IMR-90 (cell line): ENCODE measurements at regions not wholly inside any gene's neighbourhood (a gene's known extent, or its start where the extent isn't known, plus 50 kb on each side); places are given as distances from the start of the nearest gene placed in this dataset.

ENCODE experiments used
- ATAC-seq: fragments of 200-7000 bp; cut with Tn5 transposase; 2 replicates; pipeline ENCODE4 v1.9.1; 2020; ENCODE audit warnings: low read depth, mild to moderate bottlenecking, moderate library complexity
- BruUV-seq: library from RNA; stranded (reverse); fragments of 400-500 nt; replicated peaks from 2 replicates; lab custom pipeline; 2021; lab: Mats Ljungman, UMichigan
- CTCF ChIA-PET: fragments of 300-600 bp; formaldehyde crosslinking; extraction: SDS; loops from one replicate; lab custom pipeline; 2021; ENCODE audit warnings: antibody characterized with exemption; lab: Yijun Ruan, JAX
- POLR2A ChIA-PET: fragments of 300-600 bp; sonication (Branson Sonifier 250); formaldehyde crosslinking; loops from one replicate; lab custom pipeline; 2022; ENCODE audit warnings: antibody characterized with exemption; ENCODE audit not compliant: unreplicated experiment; lab: Charles Lee
- DNase-seq: peaks from one replicate; pipeline ENCODE4 v3.0.0; 2013
- H2AFZ ChIP-seq: replicated peaks from 2 replicates; pipeline ENCODE3; 2013; ENCODE audit warnings: low read length, mild to moderate bottlenecking; ENCODE audit not compliant: poor library complexity
- H2AK5ac ChIP-seq: 2 replicates; pipeline ENCODE4 v1.6.1; 2013; ENCODE audit warnings: low read depth, low read length, inconsistent platforms
- H2AK9ac ChIP-seq: replicated peaks from 2 replicates; pipeline ENCODE3; 2013; ENCODE audit warnings: mild to moderate bottlenecking, low read depth, low read length, moderate library complexity; ENCODE audit not compliant: poor library complexity
- H2BK120ac ChIP-seq: 2 replicates; pipeline ENCODE4 v1.6.1; 2013; ENCODE audit warnings: low read depth, low read length, inconsistent platforms
- H2BK15ac ChIP-seq: 3 replicates; pipeline ENCODE4 v1.6.1; 2013; ENCODE audit warnings: low read depth, low read length, inconsistent platforms
- H2BK20ac ChIP-seq: 2 replicates; pipeline ENCODE4 v1.6.1; 2013; ENCODE audit warnings: low read depth, mild to moderate bottlenecking, inconsistent platforms, low read length, moderate library complexity
- H2BK5ac ChIP-seq: 2 replicates; pipeline ENCODE4 v1.6.1; 2013; ENCODE audit warnings: mild to moderate bottlenecking, low read depth, low read length, inconsistent platforms; ENCODE audit not compliant: poor library complexity, severe bottlenecking
- H3K14ac ChIP-seq: replicated peaks from 2 replicates; pipeline ENCODE4 v1.6.1; 2013; ENCODE audit warnings: low read depth, low read length, inconsistent platforms
- H3K18ac ChIP-seq: 2 replicates; pipeline ENCODE4 v1.6.1; 2013; ENCODE audit warnings: low read depth, low read length, control low read depth
- H3K23ac ChIP-seq: 2 replicates; pipeline ENCODE4 v1.6.1; 2013; ENCODE audit warnings: low read depth, low read length, inconsistent platforms
- H3K27ac ChIP-seq: 2 replicates; pipeline ENCODE4 v1.5.1; 2013; ENCODE audit warnings: mild to moderate bottlenecking, control low read depth, low read length; ENCODE audit not compliant: insufficient read depth
- H3K27me3 ChIP-seq: 2 replicates; pipeline ENCODE4 v1.6.1; 2013; ENCODE audit warnings: low read length; ENCODE audit not compliant: control insufficient read depth, insufficient read depth
- H3K36me3 ChIP-seq: 2 replicates; pipeline ENCODE4 v1.6.1; 2013; ENCODE audit warnings: low read length, mixed read lengths; ENCODE audit not compliant: control insufficient read depth, insufficient read depth
- H3K4ac ChIP-seq: 2 replicates; pipeline ENCODE4 v1.6.1; 2013; ENCODE audit warnings: low read depth, low read length, inconsistent platforms
- H3K4me1 ChIP-seq: 2 replicates; pipeline ENCODE4 v1.6.1; 2013; ENCODE audit warnings: low read length, mixed read lengths; ENCODE audit not compliant: control insufficient read depth, insufficient read depth
- H3K4me2 ChIP-seq: 2 replicates; pipeline ENCODE4 v1.6.1; 2013; ENCODE audit warnings: low read depth, mild to moderate bottlenecking, control low read depth, low read length, moderate library complexity
- H3K4me3 ChIP-seq: 2 replicates; pipeline ENCODE4 v1.5.1; 2013; ENCODE audit warnings: low read depth, mild to moderate bottlenecking, control low read depth, low read length, moderate library complexity; ENCODE audit not compliant: insufficient read depth
- H3K56ac ChIP-seq: 2 replicates; pipeline ENCODE4 v1.6.1; 2013; ENCODE audit warnings: low read length, inconsistent platforms; ENCODE audit not compliant: insufficient read depth; ENCODE audit errors: extremely low read depth
- H3K79me1 ChIP-seq, 2 experiments: 2 replicates each; pipeline ENCODE4 v1.6.1; 2013; ENCODE audit warnings: low read length in 2 of 2, inconsistent platforms in 1 of 2, low read depth in 1 of 2
- H3K9ac ChIP-seq: 2 replicates; pipeline ENCODE4 v1.6.1; 2013; ENCODE audit warnings: low read depth, low read length, control low read depth
- H3K9me1 ChIP-seq: 2 replicates; pipeline ENCODE4 v1.6.1; 2013; ENCODE audit warnings: low read length, inconsistent platforms; ENCODE audit not compliant: insufficient read depth
- H3K9me3 ChIP-seq: 2 replicates; pipeline ENCODE4 v1.6.1; 2013; ENCODE audit warnings: low read length; ENCODE audit not compliant: control insufficient read depth, insufficient read depth
- H4K20me1 ChIP-seq: 2 replicates; pipeline ENCODE4 v1.6.1; 2013; ENCODE audit warnings: low read length, inconsistent platforms; ENCODE audit not compliant: insufficient read depth
- H4K5ac ChIP-seq: 2 replicates; pipeline ENCODE4 v1.6.1; 2013; ENCODE audit warnings: mild to moderate bottlenecking, low read depth, low read length, control low read depth
- H4K8ac ChIP-seq, 2 experiments: 2 replicates each; pipeline ENCODE4 v1.6.1; 2013; ENCODE audit warnings: low read depth in 2 of 2, low read length in 2 of 2, control low read depth in 1 of 2, inconsistent platforms in 1 of 2
- H4K91ac ChIP-seq: 2 replicates; pipeline ENCODE4 v1.6.1; 2013; ENCODE audit warnings: low read depth, low read length, inconsistent platforms; ENCODE audit not compliant: insufficient read depth
- BHLHE40 ChIP-seq: fragments of 150-350 bp; IDR thresholded peaks from 2 replicates; pipeline ENCODE4 v1.6.1; 2016; ENCODE audit warnings: mild to moderate bottlenecking, low read depth, low read length
- CHD1 ChIP-seq: IDR thresholded peaks from 2 replicates; pipeline ENCODE4 v1.6.1; 2012; ENCODE audit warnings: low read depth, low read length, improper control_type of control experiment
- MAFK ChIP-seq: IDR thresholded peaks from 2 replicates; pipeline ENCODE4 v1.6.1; 2012; ENCODE audit warnings: low read depth, low read length, improper control_type of control experiment
- MAZ ChIP-seq: IDR thresholded peaks from 2 replicates; pipeline ENCODE4 v1.6.1; 2012; ENCODE audit warnings: low read depth, mild to moderate bottlenecking, low read length, improper control_type of control experiment, moderate library complexity, borderline replicate concordance
- MXI1 ChIP-seq: IDR thresholded peaks from 2 replicates; pipeline ENCODE4 v1.6.1; 2012; ENCODE audit warnings: low read depth, mild to moderate bottlenecking, low read length, moderate library complexity, borderline replicate concordance
- NFE2L2 ChIP-seq: fragments of 150-350 bp; IDR thresholded peaks from 2 replicates; pipeline ENCODE4 v1.6.1; 2016; ENCODE audit warnings: low read depth, mild to moderate bottlenecking, low read length
- POLR2A ChIP-seq: IDR thresholded peaks from 2 replicates; pipeline ENCODE4 v1.6.1; 2012; ENCODE audit warnings: mild to moderate bottlenecking, low read depth, low read length
- RAD21 ChIP-seq: IDR thresholded peaks from 2 replicates; pipeline ENCODE4 v1.6.1; 2012; ENCODE audit warnings: low read length, improper control_type of control experiment
- RCOR1 ChIP-seq: IDR thresholded peaks from 2 replicates; pipeline ENCODE4 v1.6.1; 2012; ENCODE audit warnings: mild to moderate bottlenecking, low read length, improper control_type of control experiment; ENCODE audit not compliant: insufficient replicate concordance
- RFX5 ChIP-seq: IDR thresholded peaks from 2 replicates; pipeline ENCODE4 v1.8.0; 2012; ENCODE audit warnings: low read depth, mild to moderate bottlenecking, low read length, moderate library complexity
- SMC3 ChIP-seq: fragments of 150-350 bp; IDR thresholded peaks from 2 replicates; pipeline ENCODE4 v1.6.1; 2016; ENCODE audit warnings: low read depth, mild to moderate bottlenecking, antibody characterized with exemption, low read length, moderate library complexity
- WGBS, 2 experiments: methylation state at CpG; one replicate each; pipeline versions ENCODE4 v1.1.5 to v1.1.7; 2013; ENCODE audit warnings: missing lambda C conversion rate in 2 of 2; ENCODE audit not compliant: insufficient read length in 1 of 2; ENCODE audit errors: extremely low coverage in 2 of 2; 5-methylcytosine and 5-hydroxymethylcytosine counted together
- dilution Hi-C: fragments of 300-500 bp; cut with HindIII; formaldehyde crosslinking; loops from one replicate; pipeline ENCODE4 v1.14.3; 2018; ENCODE audit warnings: low sequenced_read_pairs; ENCODE audit not compliant: unreplicated experiment
- in situ Hi-C: fragments of 300-500 bp; cut with MboI; formaldehyde crosslinking; loops from 3 replicates; pipeline ENCODE4 v1.14.3; 2019; ENCODE audit warnings: low sequenced_read_pairs, inconsistent platforms, mixed read lengths
- intact Hi-C: fragments of 100-400 bp; cut with micrococcal nuclease; formaldehyde crosslinking; loops from 2 replicates; pipeline ENCODE4 v1.10.0; 2022
- TF ChIP-seq, protein P1 (sequence below): fragments of 150-350 bp; IDR thresholded peaks from 2 replicates; pipeline ENCODE4 v1.6.1; 2017; ENCODE audit warnings: mild to moderate bottlenecking, antibody characterized with exemption, low read length, low read depth
- TF ChIP-seq, protein P2 (sequence below): fragments of 150-350 bp; IDR thresholded peaks from 2 replicates; pipeline ENCODE4 v1.6.1; 2016; ENCODE audit warnings: low read depth, mild to moderate bottlenecking, low read length, moderate library complexity, borderline replicate concordance
- TF ChIP-seq, protein P3 (sequence below): conservative IDR thresholded peaks from 2 replicates; pipeline ENCODE4 v1.5.1; 2012; ENCODE audit warnings: mild to moderate bottlenecking, low read depth, low read length, improper control_type of control experiment

DNA sequence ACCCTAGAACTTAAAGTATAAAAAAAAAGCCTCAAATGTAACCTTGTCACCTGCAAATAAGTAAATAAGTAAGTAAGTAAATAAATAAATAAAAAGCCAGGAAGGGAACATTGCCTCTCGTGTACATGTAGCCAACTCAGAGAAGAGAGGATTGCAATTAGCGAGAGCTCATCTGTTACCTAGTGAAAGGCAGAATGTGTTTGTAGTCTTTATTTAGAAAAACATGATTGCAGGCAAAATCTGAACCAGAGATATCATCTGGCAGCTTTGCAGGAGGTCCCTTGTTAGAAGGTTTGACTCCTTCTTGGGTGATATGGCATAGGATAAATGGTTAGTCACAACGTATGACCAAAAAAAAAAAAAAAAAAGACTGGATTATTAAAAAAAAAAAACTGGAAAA lies 71.6 kb upstream of the SYN2 start:
- H4K20me1 ChIP-seq: no peaks in the 10 kb centered on the region
- no peak overlapping the region for H2AK5ac ChIP-seq
- H2BK120ac ChIP-seq: no peak overlapping the region
- CTCF ChIA-PET: no interaction called here
- no peak overlapping the region for H3K9ac ChIP-seq
- H4K91ac ChIP-seq: no peak overlapping the region
- no peak overlapping the region for H2BK5ac ChIP-seq
- H3K27me3 ChIP-seq: no peaks in the 10 kb centered on the region
- no peak overlapping the region for H3K4ac ChIP-seq
- intact Hi-C loops: no loop called here
- POLR2A ChIA-PET: no interaction called here
- H2BK20ac ChIP-seq: no peak overlapping the region
- no peak overlapping the region for H3K18ac ChIP-seq
- H2AK9ac ChIP-seq: no peak overlapping the region
- no CpG with 5 or more reads among the region's 3 CpGs for WGBS, 2 experiments
- H3K9me3 ChIP-seq: no peaks in the 10 kb centered on the region
- no peak for ATAC-seq
- H2AFZ ChIP-seq: no peak overlapping the region
- no peak overlapping the region for H3K4me2 ChIP-seq
- dilution Hi-C loops: no loop called here
- no TSS peak for BruUV-seq
- no peak overlapping the region for H3K56ac ChIP-seq
- no peaks in the 10 kb centered on the region for H3K36me3 ChIP-seq
- H2BK15ac ChIP-seq: no peak overlapping the region
- no peak overlapping the region for H3K23ac ChIP-seq
- TF ChIP-seq SMC3 (no peak), CHD1 (no peak), RCOR1 (no peak), MAZ (no peak), MXI1 (no peak), NFE2L2 (no peak), RFX5 (no peak), BHLHE40 (no peak), POLR2A (no peak), MAFK (no peak), RAD21 (no peak)
- TF ChIP-seq, protein P1, sequence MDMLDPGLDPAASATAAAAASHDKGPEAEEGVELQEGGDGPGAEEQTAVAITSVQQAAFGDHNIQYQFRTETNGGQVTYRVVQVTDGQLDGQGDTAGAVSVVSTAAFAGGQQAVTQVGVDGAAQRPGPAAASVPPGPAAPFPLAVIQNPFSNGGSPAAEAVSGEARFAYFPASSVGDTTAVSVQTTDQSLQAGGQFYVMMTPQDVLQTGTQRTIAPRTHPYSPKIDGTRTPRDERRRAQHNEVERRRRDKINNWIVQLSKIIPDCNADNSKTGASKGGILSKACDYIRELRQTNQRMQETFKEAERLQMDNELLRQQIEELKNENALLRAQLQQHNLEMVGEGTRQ: no peak
- TF ChIP-seq, protein P2, sequence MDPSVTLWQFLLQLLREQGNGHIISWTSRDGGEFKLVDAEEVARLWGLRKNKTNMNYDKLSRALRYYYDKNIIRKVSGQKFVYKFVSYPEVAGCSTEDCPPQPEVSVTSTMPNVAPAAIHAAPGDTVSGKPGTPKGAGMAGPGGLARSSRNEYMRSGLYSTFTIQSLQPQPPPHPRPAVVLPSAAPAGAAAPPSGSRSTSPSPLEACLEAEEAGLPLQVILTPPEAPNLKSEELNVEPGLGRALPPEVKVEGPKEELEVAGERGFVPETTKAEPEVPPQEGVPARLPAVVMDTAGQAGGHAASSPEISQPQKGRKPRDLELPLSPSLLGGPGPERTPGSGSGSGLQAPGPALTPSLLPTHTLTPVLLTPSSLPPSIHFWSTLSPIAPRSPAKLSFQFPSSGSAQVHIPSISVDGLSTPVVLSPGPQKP: no peak
- TF ChIP-seq, protein P3, sequence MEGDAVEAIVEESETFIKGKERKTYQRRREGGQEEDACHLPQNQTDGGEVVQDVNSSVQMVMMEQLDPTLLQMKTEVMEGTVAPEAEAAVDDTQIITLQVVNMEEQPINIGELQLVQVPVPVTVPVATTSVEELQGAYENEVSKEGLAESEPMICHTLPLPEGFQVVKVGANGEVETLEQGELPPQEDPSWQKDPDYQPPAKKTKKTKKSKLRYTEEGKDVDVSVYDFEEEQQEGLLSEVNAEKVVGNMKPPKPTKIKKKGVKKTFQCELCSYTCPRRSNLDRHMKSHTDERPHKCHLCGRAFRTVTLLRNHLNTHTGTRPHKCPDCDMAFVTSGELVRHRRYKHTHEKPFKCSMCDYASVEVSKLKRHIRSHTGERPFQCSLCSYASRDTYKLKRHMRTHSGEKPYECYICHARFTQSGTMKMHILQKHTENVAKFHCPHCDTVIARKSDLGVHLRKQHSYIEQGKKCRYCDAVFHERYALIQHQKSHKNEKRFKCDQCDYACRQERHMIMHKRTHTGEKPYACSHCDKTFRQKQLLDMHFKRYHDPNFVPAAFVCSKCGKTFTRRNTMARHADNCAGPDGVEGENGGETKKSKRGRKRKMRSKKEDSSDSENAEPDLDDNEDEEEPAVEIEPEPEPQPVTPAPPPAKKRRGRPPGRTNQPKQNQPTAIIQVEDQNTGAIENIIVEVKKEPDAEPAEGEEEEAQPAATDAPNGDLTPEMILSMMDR: no peak
- H3K79me1 ChIP-seq: no peaks in the 10 kb centered on the region
- no peak overlapping the region for H3K27ac ChIP-seq
- H4K5ac ChIP-seq: no peak overlapping the region
- H3K4me3 ChIP-seq: no peak overlapping the region
- no peaks in the 10 kb centered on the region for H3K4me1 ChIP-seq
- no peaks in the 10 kb centered on the region for H3K9me1 ChIP-seq
- no peak overlapping the region for H4K8ac ChIP-seq
- DNase-seq: no peak
- in situ Hi-C loops: no loop called here
- H3K14ac ChIP-seq: no peak overlapping the region
